HG02840 (cell line): ENCODE measurements at regions not wholly inside any gene's neighbourhood (a gene's known extent, or its start where the extent isn't known, plus 50 kb on each side); places are given as distances from the start of the nearest gene placed in this dataset.

Experiments
- ATAC-seq: cut with Tn5 transposase; IDR thresholded peaks from one replicate; pipeline ENCODE4 v1.9.1; 2021; ENCODE audit warnings: mild to moderate bottlenecking, moderate library complexity, moderate number of reproducible peaks; ENCODE audit not compliant: unreplicated experiment, low FRiP score

DNA sequence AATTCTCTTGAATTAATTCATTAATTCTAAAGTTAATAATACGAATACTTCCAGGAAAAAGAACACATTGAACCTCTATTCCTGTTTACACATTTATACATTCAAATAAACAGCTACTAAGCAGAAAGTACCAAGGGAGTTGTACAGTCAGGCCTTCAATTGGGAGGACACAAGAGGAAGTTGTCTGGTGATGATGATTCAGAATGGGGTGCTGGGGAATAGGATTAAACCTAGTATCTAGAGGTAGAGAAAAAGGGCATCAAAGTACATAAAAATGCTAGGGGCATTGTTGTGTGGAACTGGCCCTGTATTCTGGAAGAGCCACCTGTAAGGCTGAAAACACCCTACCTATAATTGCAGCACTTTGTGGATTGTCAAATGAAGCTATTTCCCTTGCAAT, 71.7 kb upstream of the MROH9 start:
- ATAC-seq: no peak

DNA sequence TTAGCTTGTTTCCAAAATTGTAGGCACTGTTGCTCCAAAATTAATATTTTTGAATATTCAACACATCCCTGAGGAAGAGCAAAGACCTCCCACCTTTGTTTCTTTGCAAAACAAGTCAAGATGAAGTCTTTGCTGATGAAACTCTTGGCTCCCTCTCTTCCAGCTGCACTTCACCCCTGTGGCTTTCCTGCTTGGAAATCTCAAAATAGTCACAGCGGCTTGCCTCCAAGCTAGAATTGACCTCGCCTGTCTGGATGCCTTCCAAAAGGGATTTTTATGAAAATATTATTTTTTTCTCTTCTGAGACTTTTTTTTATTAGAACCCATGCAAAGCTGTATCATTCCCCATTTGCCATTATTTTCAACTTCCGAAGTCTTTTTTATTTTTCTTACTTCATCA, 71.1 kb upstream of the MROH9 start:
- ATAC-seq: no peak

DNA sequence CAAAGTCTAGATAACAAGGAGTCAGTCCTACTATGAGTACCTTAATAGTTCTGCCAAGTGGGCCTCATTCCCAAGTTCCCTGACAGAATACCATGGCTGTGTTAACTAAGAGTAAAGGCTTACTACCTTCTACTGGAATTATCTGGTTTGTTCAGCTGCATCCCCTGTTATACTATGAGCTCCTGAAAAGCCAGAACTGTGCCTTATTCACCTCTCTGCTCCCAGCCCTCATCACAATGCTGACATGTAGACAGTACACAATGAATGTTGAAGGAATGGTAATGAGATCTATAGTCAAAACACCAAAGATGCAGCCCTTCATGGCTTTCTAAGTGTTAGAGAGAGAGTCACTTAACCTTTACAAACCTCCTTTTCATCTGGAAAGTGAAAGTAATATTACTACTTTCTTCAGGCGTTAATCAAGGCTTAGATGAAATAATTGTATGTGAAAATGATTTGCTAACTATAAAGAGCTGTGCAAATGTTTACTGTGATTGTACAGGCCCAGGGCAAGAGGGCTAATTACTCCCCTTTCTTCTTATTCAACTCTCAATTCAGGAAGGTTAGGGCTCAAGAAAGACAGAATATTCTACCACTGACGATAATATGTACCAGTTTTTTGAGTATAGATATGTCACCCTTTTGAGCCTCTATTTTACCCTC, 70.3 kb upstream of the MROH9 start:
- ATAC-seq: no peak

DNA sequence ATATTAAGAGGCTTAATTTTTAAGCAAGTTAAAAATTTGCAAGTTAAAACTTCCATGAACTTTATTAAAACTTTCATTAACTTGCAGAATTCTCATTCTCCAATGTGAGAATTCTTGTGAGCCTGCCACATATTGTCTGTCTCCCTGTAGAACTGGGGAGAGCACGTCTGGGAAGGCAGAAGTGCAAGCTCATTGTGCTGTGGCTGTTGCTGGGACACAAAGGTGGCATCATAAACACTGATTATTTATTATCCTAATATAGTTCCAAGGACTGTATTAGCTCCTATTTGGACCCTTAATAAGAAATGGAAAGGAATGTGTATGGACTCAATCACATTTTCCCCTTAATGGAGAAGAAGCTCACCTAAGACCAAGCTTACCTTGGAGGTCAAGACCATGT, 68.7 kb upstream of the MROH9 start:
- no peak for ATAC-seq

DNA sequence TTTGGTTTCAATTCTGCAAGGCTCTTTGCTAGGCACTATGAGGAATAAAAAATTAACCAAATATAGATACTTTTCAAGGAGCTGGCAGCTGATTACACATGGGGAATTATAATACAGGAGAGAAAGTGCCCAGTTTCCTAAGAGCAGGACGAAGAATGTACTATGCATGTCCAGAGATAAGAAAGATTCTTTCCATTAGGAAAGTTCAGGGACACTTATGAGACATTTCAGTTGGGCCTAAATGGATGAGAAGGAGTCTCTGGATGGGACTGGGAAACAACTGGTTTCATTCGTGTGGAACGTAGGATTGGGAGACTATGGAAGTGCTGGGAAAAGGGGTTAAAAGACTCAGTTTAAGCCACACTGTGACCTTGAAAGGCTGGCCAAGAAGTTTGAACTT, 63.5 kb upstream of the MROH9 start:
- no peak for ATAC-seq

DNA sequence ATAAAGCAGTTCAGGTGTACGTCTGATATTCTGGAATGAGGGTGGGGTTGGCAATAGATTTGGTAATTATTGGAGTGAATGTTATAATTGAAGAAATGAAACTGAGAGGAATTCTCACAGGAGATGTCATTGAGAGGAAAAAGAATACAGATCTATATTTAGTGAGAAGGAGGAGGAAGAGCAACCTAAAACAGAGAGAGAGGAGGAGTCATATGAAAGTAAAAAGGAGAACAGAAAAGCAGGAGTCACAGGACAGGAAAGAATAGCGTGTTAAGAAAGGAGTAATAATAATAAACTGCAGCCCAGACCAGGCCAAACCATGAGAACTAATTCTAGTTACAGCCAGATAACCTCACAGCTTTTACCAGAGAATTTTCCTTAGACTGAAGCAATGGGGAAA, 62.7 kb upstream of the MROH9 start:
- ATAC-seq: no peak

DNA sequence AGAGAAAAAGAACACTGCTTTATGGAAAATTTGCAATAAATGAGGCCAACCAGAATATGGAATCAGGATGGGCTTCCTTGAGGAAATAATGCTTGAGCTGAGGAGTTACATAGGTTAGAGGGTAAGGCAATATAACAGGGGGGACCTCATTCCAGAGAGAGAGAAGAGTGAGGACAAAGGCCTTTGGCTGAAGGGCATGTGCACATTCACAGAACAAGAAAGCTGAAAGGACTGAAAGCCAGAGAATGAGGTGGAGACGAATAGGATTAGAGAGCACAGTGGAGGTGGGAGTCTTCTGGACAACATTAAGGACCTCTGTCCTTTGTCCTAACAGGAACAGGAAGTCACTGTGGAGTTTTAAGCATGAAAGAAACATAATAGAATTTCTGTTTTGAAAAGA, 60.7 kb upstream of the MROH9 start:
- no peak for ATAC-seq

DNA sequence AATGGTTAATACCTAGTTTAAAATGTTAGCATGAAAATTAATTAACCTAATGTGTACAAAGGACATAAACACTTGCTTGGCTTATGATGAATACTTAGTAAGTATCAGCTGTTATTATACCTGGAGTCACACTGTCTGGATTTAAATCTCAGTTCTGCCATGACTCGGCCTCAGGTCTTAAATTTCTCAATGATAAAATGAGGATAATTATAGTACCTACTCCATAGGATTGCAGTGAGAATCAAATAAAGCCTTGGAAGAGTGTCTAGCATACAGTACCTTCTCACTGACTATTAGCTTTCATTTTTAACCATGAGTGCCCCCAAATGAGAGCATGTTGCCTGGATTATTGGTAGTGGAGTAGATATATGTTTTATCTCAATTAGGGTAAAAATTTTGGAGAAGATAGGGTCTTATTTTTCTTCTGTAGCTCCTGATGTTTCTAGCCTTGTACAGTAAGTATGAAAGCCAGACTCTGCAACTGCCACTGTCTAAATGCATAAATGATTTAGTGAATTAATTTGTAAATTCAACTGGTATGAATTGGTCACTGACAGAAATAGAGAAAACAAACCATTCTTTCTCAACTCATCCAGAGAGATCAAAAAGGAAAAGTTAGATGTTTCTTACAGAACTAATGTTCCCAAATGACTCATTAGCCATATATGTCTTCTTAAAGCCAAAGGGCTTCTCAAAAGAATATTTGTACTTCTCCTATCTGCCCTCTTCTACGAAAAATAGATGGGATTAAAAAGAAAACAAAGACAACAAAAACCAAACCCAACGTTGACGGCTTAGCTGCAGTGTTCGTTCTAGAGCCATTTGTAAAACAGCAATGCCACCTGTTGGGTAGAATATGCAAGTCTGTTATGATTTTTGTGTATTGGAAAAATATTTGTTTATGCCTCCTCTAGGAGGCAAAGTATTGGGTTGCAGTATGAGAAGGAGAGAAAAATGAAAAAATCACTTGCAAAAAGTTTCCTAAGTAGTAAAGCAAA, 53.8 kb upstream of the MROH9 start:
- ATAC-seq: no peak
